ENCODE measurements at regions not wholly inside any gene's neighbourhood (a gene's known extent, or its start where the extent isn't known, plus 50 kb on each side); places are given as distances from the start of the nearest gene placed in this dataset.

GRCh38 chr10:128431083-128431482 lies 304.9 kb upstream of the MKI67 start:
- H3K27me3 Mint-ChIP-seq = peaks cover 3% of the 10 kb centered on the region
- no peaks in the 10 kb centered on the region for H3K9me3 Mint-ChIP-seq
- H3K4me1 Mint-ChIP-seq = no peaks in the 10 kb centered on the region
- H3K36me3 Mint-ChIP-seq = no peaks in the 10 kb centered on the region
- H3K4me3 Mint-ChIP-seq = no peak overlapping the region
- DNase-seq = no peak
- H3K27ac Mint-ChIP-seq = no peak overlapping the region
- CTCF ChIA-PET = no interaction called here

GRCh38 chr10:128431506-128431905 lies 305.3 kb upstream of the MKI67 start:
- H3K4me3 Mint-ChIP-seq = no peak overlapping the region
- H3K4me1 Mint-ChIP-seq = no peaks in the 10 kb centered on the region
- no peak for DNase-seq
- H3K9me3 Mint-ChIP-seq = no peaks in the 10 kb centered on the region
- CTCF ChIA-PET = no interaction called here
- peaks cover 3% of the 10 kb centered on the region for H3K27me3 Mint-ChIP-seq
- H3K36me3 Mint-ChIP-seq = no peaks in the 10 kb centered on the region
- H3K27ac Mint-ChIP-seq = no peak overlapping the region

- no peaks in the 10 kb centered on the region for H3K9me3 Mint-ChIP-seq
- peaks cover 3% of the 10 kb centered on the region for H3K27me3 Mint-ChIP-seq
- CTCF ChIA-PET = no interaction called here
- no peak for DNase-seq
- H3K4me1 Mint-ChIP-seq = no peaks in the 10 kb centered on the region
- H3K4me3 Mint-ChIP-seq = no peak overlapping the region
- no peak overlapping the region for H3K27ac Mint-ChIP-seq
- no peaks in the 10 kb centered on the region for H3K36me3 Mint-ChIP-seq
These were observed 305.8 kb upstream of the MKI67 start for GRCh38 chr10:128432011-128432410.

GRCh38 chr10:128432423-128432822 lies 306.2 kb upstream of the MKI67 start:
- no peak for DNase-seq
- Mint-ChIP-seq H3K27me3 (peaks cover 3% of the 10 kb centered on the region), H3K4me3 (no peak overlapping the region), H3K9me3 (no peaks in the 10 kb centered on the region), H3K27ac (no peak overlapping the region), H3K4me1 (no peaks in the 10 kb centered on the region), H3K36me3 (no peaks in the 10 kb centered on the region)
- CTCF ChIA-PET = no interaction called here

GRCh38 chr10:128435811-128436210 lies 309.6 kb upstream of the MKI67 start:
- peaks cover 3% of the 10 kb centered on the region for H3K27me3 Mint-ChIP-seq
- H3K27ac Mint-ChIP-seq = no peak overlapping the region
- CTCF ChIA-PET = no interaction called here
- no peak for DNase-seq
- H3K36me3 Mint-ChIP-seq = no peaks in the 10 kb centered on the region
- H3K4me1 Mint-ChIP-seq = no peaks in the 10 kb centered on the region
- peaks cover 7% of the 10 kb centered on the region for H3K9me3 Mint-ChIP-seq
- H3K4me3 Mint-ChIP-seq = no peak overlapping the region

GRCh38 chr10:128437786-128438345 lies 311.6 kb upstream of the MKI67 start:
- no peak overlapping the region for H3K27ac Mint-ChIP-seq
- no peak for DNase-seq
- H3K9me3 Mint-ChIP-seq = peaks cover 7% of the 10 kb centered on the region
- peaks cover 3% of the 10 kb centered on the region for H3K27me3 Mint-ChIP-seq
- CTCF ChIA-PET = no interaction called here
- H3K36me3 Mint-ChIP-seq = no peaks in the 10 kb centered on the region
- H3K4me3 Mint-ChIP-seq = no peak overlapping the region
- no peaks in the 10 kb centered on the region for H3K4me1 Mint-ChIP-seq

GRCh38 chr10:128438417-128439063 lies 312.3 kb upstream of the MKI67 start:
- CTCF ChIA-PET = no interaction called here
- Mint-ChIP-seq H3K4me3 (no peak overlapping the region), H3K27ac (no peak overlapping the region), H3K4me1 (no peaks in the 10 kb centered on the region), H3K9me3 (peaks cover 7% of the 10 kb centered on the region), H3K36me3 (no peaks in the 10 kb centered on the region), H3K27me3 (peaks cover 3% of the 10 kb centered on the region)
- no peak for DNase-seq

- CTCF ChIA-PET = no interaction called here
- Mint-ChIP-seq H3K27me3 (no peaks in the 10 kb centered on the region), H3K4me1 (no peaks in the 10 kb centered on the region), H3K27ac (no peak overlapping the region), H3K9me3 (peaks cover 7% of the 10 kb centered on the region), H3K4me3 (no peak overlapping the region), H3K36me3 (no peaks in the 10 kb centered on the region)
- DNase-seq = no peak
These were observed 314.4 kb upstream of the MKI67 start for GRCh38 chr10:128440513-128441160.

GRCh38 chr10:128443925-128444518 lies 317.8 kb upstream of the MKI67 start:
- H3K36me3 Mint-ChIP-seq = no peaks in the 10 kb centered on the region

GRCh38 chr10:128448796-128449195 lies 322.6 kb upstream of the MKI67 start:
- DNase-seq = no peak
- Mint-ChIP-seq H3K27me3 (no peaks in the 10 kb centered on the region), H3K4me1 (no peaks in the 10 kb centered on the region), H3K9me3 (no peaks in the 10 kb centered on the region), H3K27ac (no peak overlapping the region), H3K4me3 (no peak overlapping the region), H3K36me3 (no peaks in the 10 kb centered on the region)
- CTCF ChIA-PET = no interaction called here

More at GRCh38 chr10:128443925-128444518, 317.8 kb upstream of the MKI67 start:
- CTCF ChIA-PET = no interaction called here
- DNase-seq = no peak
- Mint-ChIP-seq H3K27ac (no peak overlapping the region), H3K9me3 (no peaks in the 10 kb centered on the region), H3K4me3 (no peak overlapping the region), H3K27me3 (no peaks in the 10 kb centered on the region), H3K4me1 (no peaks in the 10 kb centered on the region)

GRCh38 chr10:128451879-128452278 lies 325.7 kb upstream of the MKI67 start:
- no peaks in the 10 kb centered on the region for H3K4me1 Mint-ChIP-seq
- CTCF ChIA-PET = no interaction called here
- DNase-seq = no peak
- no peak overlapping the region for H3K27ac Mint-ChIP-seq
- no peaks in the 10 kb centered on the region for H3K9me3 Mint-ChIP-seq
- H3K27me3 Mint-ChIP-seq = no peaks in the 10 kb centered on the region
- no peak overlapping the region for H3K4me3 Mint-ChIP-seq
- no peaks in the 10 kb centered on the region for H3K36me3 Mint-ChIP-seq

- DNase-seq = no peak
- H3K4me1 Mint-ChIP-seq = no peaks in the 10 kb centered on the region
- H3K9me3 Mint-ChIP-seq = no peaks in the 10 kb centered on the region
- H3K27ac Mint-ChIP-seq = no peak overlapping the region
- CTCF ChIA-PET = no interaction called here
- no peak overlapping the region for H3K4me3 Mint-ChIP-seq
- H3K36me3 Mint-ChIP-seq = no peaks in the 10 kb centered on the region
- no peaks in the 10 kb centered on the region for H3K27me3 Mint-ChIP-seq
These were observed 330.0 kb upstream of the MKI67 start for GRCh38 chr10:128456271-128456670.

- H3K9me3 Mint-ChIP-seq = no peaks in the 10 kb centered on the region
- no peak overlapping the region for H3K4me3 Mint-ChIP-seq
- peaks cover 3% of the 10 kb centered on the region for H3K27me3 Mint-ChIP-seq
- no peaks in the 10 kb centered on the region for H3K4me1 Mint-ChIP-seq
- no peak for DNase-seq
- no peak overlapping the region for H3K27ac Mint-ChIP-seq
- CTCF ChIA-PET = no interaction called here
- no peaks in the 10 kb centered on the region for H3K36me3 Mint-ChIP-seq
These were observed 330.9 kb upstream of the MKI67 start for GRCh38 chr10:128457136-128457535.

GRCh38 chr10:128461991-128462390 lies 335.8 kb upstream of the MKI67 start:
- H3K27ac Mint-ChIP-seq = no peak overlapping the region
- CTCF ChIA-PET = no interaction called here
- DNase-seq = no peak
- H3K4me1 Mint-ChIP-seq = no peaks in the 10 kb centered on the region
- H3K9me3 Mint-ChIP-seq = peaks cover 6% of the 10 kb centered on the region
- H3K36me3 Mint-ChIP-seq = no peaks in the 10 kb centered on the region
- H3K4me3 Mint-ChIP-seq = no peak overlapping the region
- peaks cover 3% of the 10 kb centered on the region for H3K27me3 Mint-ChIP-seq

GRCh38 chr10:128462844-128463243 lies 336.6 kb upstream of the MKI67 start:
- CTCF ChIA-PET = no interaction called here

More at GRCh38 chr10:128462844-128463243, 336.6 kb upstream of the MKI67 start:
- DNase-seq = no peak
- H3K4me3 Mint-ChIP-seq = no peak overlapping the region
- peaks cover 10% of the 10 kb centered on the region for H3K9me3 Mint-ChIP-seq
- no peak overlapping the region for H3K27ac Mint-ChIP-seq
- peaks cover 3% of the 10 kb centered on the region for H3K27me3 Mint-ChIP-seq
- no peaks in the 10 kb centered on the region for H3K4me1 Mint-ChIP-seq
- no peaks in the 10 kb centered on the region for H3K36me3 Mint-ChIP-seq

All from activated naive CD4-positive, alpha-beta T cell treated with anti-CD3 and anti-CD28 coated beads, Interleukin-2, amount 10 ng/mL, durations not matched to agents 7 days and 5 days (primary cell).